ENCODE measurements at regions not wholly inside any gene's neighbourhood (a gene's known extent, or its start where the extent isn't known, plus 50 kb on each side); places are given as distances from the start of the nearest gene placed in this dataset.

- TF ChIP-seq ZNF274 (IDR thresholded peaks at IDR 0.05; ENCODE audit: low read depth, low read length) (no peak), YY1 (IDR thresholded peaks at IDR 0.05; ENCODE audit: insufficient read depth, insufficient read length) (no peak)
Observed at GRCh38 chr17:36813957-36814563, 123.2 kb upstream of the LHX1 start.

All from NT2/D1 (cell line).